Trophoblast cell (in vitro differentiated cells and primary cell): ENCODE measurements at regions not wholly inside any gene's neighbourhood (a gene's known extent, or its start where the extent isn't known, plus 50 kb on each side); places are given as distances from the start of the nearest gene placed in this dataset.
A peak's percentile ranks its signal among the peaks of the same experiment; 100 is the strongest.
"Not testable (repeated sequence)": the region's sequence is repeated elsewhere in the genome, so short reads cannot be mapped to it uniquely, and the experiment has no call there.

Source experiments
- DNase-seq, 2 donors: peaks; one replicate each; pipeline ENCODE4 v3.0.0-alpha.2; 2016
- H2AFZ ChIP-seq: 2 replicates; pipeline ENCODE4 v1.6.1; 2013; ENCODE audit warnings: low read length, moderate library complexity, mild to moderate bottlenecking; ENCODE audit not compliant: insufficient read depth, poor library complexity
- H2AK5ac ChIP-seq: 2 replicates; pipeline ENCODE4 v1.6.1; 2013; ENCODE audit warnings: mild to moderate bottlenecking, low read length
- H2BK120ac ChIP-seq: 2 replicates; pipeline ENCODE4 v1.6.1; 2013; ENCODE audit warnings: low read length, mild to moderate bottlenecking, moderate library complexity; ENCODE audit not compliant: insufficient read depth, poor library complexity
- H2BK12ac ChIP-seq: 2 replicates; pipeline ENCODE4 v1.6.1; 2013; ENCODE audit warnings: mild to moderate bottlenecking, low read length, moderate library complexity
- H2BK5ac ChIP-seq: 2 replicates; pipeline ENCODE4 v1.6.1; 2013; ENCODE audit warnings: low read length, low read depth, moderate library complexity, mild to moderate bottlenecking; ENCODE audit not compliant: poor library complexity
- H3K14ac ChIP-seq: 2 replicates; pipeline ENCODE4 v1.6.1; 2013; ENCODE audit warnings: mild to moderate bottlenecking, low read length
- H3K18ac ChIP-seq: 2 replicates; pipeline ENCODE4 v1.6.1; 2013; ENCODE audit warnings: mild to moderate bottlenecking, low read length
- H3K23ac ChIP-seq: 2 replicates; pipeline ENCODE4 v1.6.1; 2013; ENCODE audit warnings: low read length
- H3K27ac ChIP-seq: 2 replicates; pipeline ENCODE4 v1.5.1; 2013; ENCODE audit warnings: low read depth, mild to moderate bottlenecking, inconsistent platforms, low read length, moderate library complexity
- H3K27me3 ChIP-seq: 2 replicates; pipeline ENCODE4 v1.6.1; 2013; ENCODE audit warnings: inconsistent platforms, mild to moderate bottlenecking, low read length, moderate library complexity; ENCODE audit not compliant: insufficient read depth
- H3K36me3 ChIP-seq, 2 experiments: 1 replicate in 1 of 2; 2 replicates in 1 of 2; pipeline ENCODE4 v1.6.1; 2013; ENCODE audit warnings: low read length in 2 of 2, mild to moderate bottlenecking in 2 of 2, moderate library complexity in 1 of 2; ENCODE audit not compliant: insufficient read depth in 2 of 2, control insufficient read depth in 1 of 2
- H3K4ac ChIP-seq: 2 replicates; pipeline ENCODE4 v1.6.1; 2013; ENCODE audit warnings: low read depth, mild to moderate bottlenecking, low read length, moderate library complexity
- H3K4me1 ChIP-seq, 2 experiments: 1 replicate in 1 of 2; 2 replicates in 1 of 2; pipeline ENCODE4 v1.6.1; 2013; ENCODE audit warnings: low read length in 2 of 2, mild to moderate bottlenecking in 2 of 2, moderate library complexity in 1 of 2; ENCODE audit not compliant: insufficient read depth in 2 of 2, control insufficient read depth in 1 of 2
- H3K4me2 ChIP-seq: 2 replicates; pipeline ENCODE4 v1.6.1; 2013; ENCODE audit warnings: inconsistent platforms, mild to moderate bottlenecking, low read length, moderate library complexity
- H3K4me3 ChIP-seq: 2 replicates; pipeline ENCODE4 v1.5.1; 2013; ENCODE audit warnings: mild to moderate bottlenecking, low read depth, low read length, inconsistent platforms
- H3K79me1 ChIP-seq: one replicate; pipeline ENCODE4 v1.6.1; 2013; ENCODE audit warnings: low read length
- H3K79me2 ChIP-seq: 2 replicates; pipeline ENCODE4 v1.6.1; 2013; ENCODE audit warnings: low read length, mild to moderate bottlenecking; ENCODE audit not compliant: control insufficient read depth, insufficient read depth, poor library complexity
- H3K9ac ChIP-seq: 2 replicates; pipeline ENCODE4 v1.6.1; 2013; ENCODE audit warnings: mild to moderate bottlenecking, low read length
- H3K9me3 ChIP-seq: 2 replicates; pipeline ENCODE4 v1.6.1; 2013; ENCODE audit warnings: low read depth, mild to moderate bottlenecking, control low read depth, inconsistent platforms, low read length; ENCODE audit not compliant: insufficient read depth
- H4K12ac ChIP-seq: 2 replicates; pipeline ENCODE4 v1.6.1; 2013; ENCODE audit warnings: low read depth, mild to moderate bottlenecking, low read length, moderate library complexity
- H4K8ac ChIP-seq: 2 replicates; pipeline ENCODE4 v1.6.1; 2013; ENCODE audit warnings: low read depth, mild to moderate bottlenecking, low read length, moderate library complexity
- H4K91ac ChIP-seq: one replicate; pipeline ENCODE4 v1.6.1; 2013; ENCODE audit warnings: low read depth, mild to moderate bottlenecking, low read length, moderate library complexity
- WGBS: extraction: QIAGEN DNeasy Blood & Tissue Kit; methylation state at CpG from one replicate; pipeline ENCODE4 v1.1.7; 2013; ENCODE audit warnings: missing lambda C conversion rate; ENCODE audit not compliant: insufficient read length, insufficient coverage; ENCODE audit errors: extremely low coverage; 5-methylcytosine and 5-hydroxymethylcytosine counted together

DNA sequence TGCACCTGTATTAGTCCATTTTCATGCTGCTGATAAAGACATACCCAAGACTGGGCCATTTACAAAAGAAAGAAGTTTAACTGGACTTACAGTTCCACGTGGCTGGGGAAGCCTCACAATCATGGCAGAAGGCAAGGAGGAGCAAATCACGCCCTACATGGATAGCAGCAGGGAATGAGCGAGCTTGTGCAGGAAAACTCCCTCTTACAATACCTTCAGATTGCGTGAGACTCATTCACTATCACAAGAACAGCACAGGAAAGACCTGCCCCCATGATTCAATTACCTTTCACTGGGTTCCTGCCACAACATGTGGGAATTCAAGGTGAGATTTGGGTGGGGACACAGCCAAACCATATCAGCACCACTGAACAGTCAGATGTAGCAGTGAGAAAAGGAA lies 137.4 kb downstream of the DACT1 start:
- not testable (repeated sequence) for H2AK5ac ChIP-seq, H3K4ac ChIP-seq, H4K8ac ChIP-seq, H2AFZ ChIP-seq, H3K18ac ChIP-seq, H3K27me3 ChIP-seq, H3K4me2 ChIP-seq, H4K91ac ChIP-seq, H3K9ac ChIP-seq, H3K79me1 ChIP-seq, H3K4me3 ChIP-seq, H3K14ac ChIP-seq, H2BK120ac ChIP-seq, H2BK5ac ChIP-seq, H3K9me3 ChIP-seq, DNase-seq, H3K27ac ChIP-seq, H3K79me2 ChIP-seq, H4K12ac ChIP-seq, H3K23ac ChIP-seq, H3K36me3 ChIP-seq
- peak overlapping the region; percentile 14 for H2BK12ac ChIP-seq
- no CpG with 5 or more reads among the region's 4 CpGs for WGBS
- H3K4me1 ChIP-seq, result peaks cover 14 to 25% of the 10 kb centered on the region in 2 experiments

- Histone ChIP-seq H2BK12ac (no peak overlapping the region), H3K4ac (no peak overlapping the region), H3K4me1 (peaks cover 14 to 25% of the 10 kb centered on the region in 2 experiments), H3K4me3 (no peak overlapping the region), H3K9ac (no peak overlapping the region), H3K4me2 (no peak overlapping the region), H3K14ac (no peak overlapping the region), H4K12ac (no peak overlapping the region), H4K91ac (no peak overlapping the region), H2BK120ac (no peak overlapping the region), H4K8ac (no peak overlapping the region), H3K18ac (no peak overlapping the region), H3K27me3 (no peaks in the 10 kb centered on the region), H3K27ac (no peak overlapping the region), H2AK5ac (no peak overlapping the region), H3K36me3 (no peaks in the 10 kb centered on the region), H3K79me1 (peaks cover 3% of the 10 kb centered on the region), H2BK5ac (no peak overlapping the region), H3K79me2 (no peaks in the 10 kb centered on the region), H2AFZ (no peak overlapping the region), H3K23ac (no peak overlapping the region), H3K9me3 (peaks cover 6% of the 10 kb centered on the region)
- no peak for DNase-seq
- no CpG with 5 or more reads among the region's 4 CpGs for WGBS
Measured at GRCh38 chr14:58776516-58776915, 138.8 kb downstream of the DACT1 start.

- Histone ChIP-seq H3K4ac (no peak overlapping the region), H4K12ac (no peak overlapping the region), H2BK120ac (no peak overlapping the region), H3K27ac (no peak overlapping the region), H3K18ac (no peak overlapping the region), H2AK5ac (no peak overlapping the region), H3K79me1 (peaks cover 3% of the 10 kb centered on the region), H3K36me3 (no peaks in the 10 kb centered on the region), H3K27me3 (no peaks in the 10 kb centered on the region), H3K14ac (peak overlapping the region; percentile 22), H3K23ac (no peak overlapping the region), H4K8ac (no peak overlapping the region), H3K4me1 (peaks cover 14 to 25% of the 10 kb centered on the region in 2 experiments), H3K79me2 (no peaks in the 10 kb centered on the region), H3K9ac (no peak overlapping the region), H3K9me3 (peaks cover 6% of the 10 kb centered on the region), H4K91ac (no peak overlapping the region), H2BK12ac (peak overlapping the region; percentile 74), H3K4me3 (no peak overlapping the region), H2AFZ (no peak overlapping the region), H2BK5ac (no peak overlapping the region), H3K4me2 (no peak overlapping the region)
- no peak for DNase-seq
- no CpG with 5 or more reads among the region's 7 CpGs for WGBS
Measured at GRCh38 chr14:58777541-58777979, 139.8 kb downstream of the DACT1 start.

DNA sequence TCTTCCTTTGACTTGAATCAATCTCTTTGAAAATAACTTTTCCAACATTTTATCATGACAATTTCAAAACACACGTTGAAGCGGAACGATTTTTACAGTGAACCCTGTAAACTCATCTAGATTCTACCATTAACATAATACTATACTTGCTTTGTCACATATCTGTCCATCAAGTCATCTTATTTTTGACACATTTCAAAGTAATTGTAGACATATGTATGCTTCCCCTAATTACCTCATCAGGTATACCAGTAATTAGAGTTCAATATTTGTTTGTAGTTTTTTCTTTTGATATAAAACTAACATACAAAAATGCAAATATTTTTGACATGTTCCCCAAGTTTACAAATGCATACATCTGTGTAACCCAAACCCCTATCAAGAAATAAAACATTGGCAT lies 140.4 kb downstream of the DACT1 start:
- H3K4me2 ChIP-seq, result no peak overlapping the region
- no peak overlapping the region for H2AK5ac ChIP-seq
- DNase-seq, result no peak
- no peak overlapping the region for H3K18ac ChIP-seq
- no peak overlapping the region for H3K4ac ChIP-seq
- H3K79me2 ChIP-seq, result no peaks in the 10 kb centered on the region
- no peak overlapping the region for H2BK120ac ChIP-seq
- no peaks in the 10 kb centered on the region for H3K27me3 ChIP-seq
- H3K9me3 ChIP-seq, result peaks cover 6% of the 10 kb centered on the region
- no peak overlapping the region for H2BK5ac ChIP-seq
- no peak overlapping the region for H4K12ac ChIP-seq
- no peak overlapping the region for H3K14ac ChIP-seq
- no peak overlapping the region for H3K4me3 ChIP-seq
- H3K9ac ChIP-seq, result no peak overlapping the region
- no peak overlapping the region for H3K27ac ChIP-seq
- no peak overlapping the region for H2AFZ ChIP-seq
- H4K91ac ChIP-seq, result no peak overlapping the region
- no peak overlapping the region for H3K23ac ChIP-seq
- H3K4me1 ChIP-seq, result peaks cover 10 to 20% of the 10 kb centered on the region in 2 experiments
- no peak overlapping the region for H2BK12ac ChIP-seq
- H3K79me1 ChIP-seq, result peaks cover 3% of the 10 kb centered on the region
- no peak overlapping the region for H4K8ac ChIP-seq
- WGBS, result no CpG with 5 or more reads among the region's 3 CpGs
- no peaks in the 10 kb centered on the region for H3K36me3 ChIP-seq
